ENCODE measurements at regions not wholly inside any gene's neighbourhood (a gene's known extent, or its start where the extent isn't known, plus 50 kb on each side); places are given as distances from the start of the nearest gene placed in this dataset.

- DNase-seq, result no peak
Measured at GRCh38 chr6:44533421-44533820, 145.9 kb downstream of the CDC5L start.

- no peak for DNase-seq
Measured at GRCh38 chr6:44534291-44534690, 146.8 kb downstream of the CDC5L start.

GRCh38 chr6:44535446-44535845 lies 147.9 kb downstream of the CDC5L start:
- DNase-seq, result no peak

- no peak for DNase-seq
Measured at GRCh38 chr6:44535967-44536366, 148.5 kb downstream of the CDC5L start.

- DNase-seq, result no peak
Measured at GRCh38 chr6:44537306-44538049, 150.0 kb downstream of the CDC5L start.

- DNase-seq, result peak; percentile 43
Measured at GRCh38 chr6:44538131-44538806, 150.8 kb downstream of the CDC5L start.

GRCh38 chr6:44538807-44539201 lies 151.3 kb downstream of the CDC5L start:
- DNase-seq, result peak; percentile 43

GRCh38 chr6:44539701-44540355 lies 152.3 kb downstream of the CDC5L start:
- no peak for DNase-seq

- no peak for DNase-seq
Measured at GRCh38 chr6:44540881-44541280, 153.4 kb downstream of the CDC5L start.

- DNase-seq, result no peak
Measured at GRCh38 chr6:44542401-44543116, 155.1 kb downstream of the CDC5L start.

GRCh38 chr6:44543664-44544063 lies 156.2 kb downstream of the CDC5L start:
- no peak for DNase-seq

GRCh38 chr6:44545224-44545623 lies 157.7 kb downstream of the CDC5L start:
- no peak for DNase-seq

- DNase-seq, result no peak
Measured at GRCh38 chr6:44548319-44548718, 160.8 kb downstream of the CDC5L start.

- no peak for DNase-seq
Measured at GRCh38 chr6:44549516-44549915, 162.0 kb downstream of the CDC5L start.

- DNase-seq, result no peak
Measured at GRCh38 chr6:44554194-44554593, 166.7 kb downstream of the CDC5L start.

- no peak for DNase-seq
Measured at GRCh38 chr6:44554861-44555260, 167.4 kb downstream of the CDC5L start.

GRCh38 chr6:44556046-44556445 lies 168.5 kb downstream of the CDC5L start:
- no peak for DNase-seq

GRCh38 chr6:44558024-44558831 lies 170.7 kb downstream of the CDC5L start:
- peak; percentile 15 for DNase-seq

- no peak for DNase-seq
Measured at GRCh38 chr6:44558832-44559251, 171.3 kb downstream of the CDC5L start.

GRCh38 chr6:44559486-44560270 lies 172.2 kb downstream of the CDC5L start:
- DNase-seq, result no peak

- DNase-seq, result no peak
Measured at GRCh38 chr6:44560458-44561059, 173.1 kb downstream of the CDC5L start.

Measured in DMS79 (cell line).